GM21619 (cell line): ENCODE measurements at regions not wholly inside any gene's neighbourhood (a gene's known extent, or its start where the extent isn't known, plus 50 kb on each side); places are given as distances from the start of the nearest gene placed in this dataset.
"Not testable (repeated sequence)": the region's sequence is repeated elsewhere in the genome, so short reads cannot be mapped to it uniquely, and the experiment has no call there.

ENCODE experiments used
- ATAC-seq: cut with Tn5 transposase; IDR thresholded peaks from one replicate; pipeline ENCODE4 v1.9.1; 2021; ENCODE audit not compliant: unreplicated experiment

- ATAC-seq: no peak
Observed at GRCh38 chr10:53223851-53224250, 451.3 kb upstream of the MBL2 start.

DNA sequence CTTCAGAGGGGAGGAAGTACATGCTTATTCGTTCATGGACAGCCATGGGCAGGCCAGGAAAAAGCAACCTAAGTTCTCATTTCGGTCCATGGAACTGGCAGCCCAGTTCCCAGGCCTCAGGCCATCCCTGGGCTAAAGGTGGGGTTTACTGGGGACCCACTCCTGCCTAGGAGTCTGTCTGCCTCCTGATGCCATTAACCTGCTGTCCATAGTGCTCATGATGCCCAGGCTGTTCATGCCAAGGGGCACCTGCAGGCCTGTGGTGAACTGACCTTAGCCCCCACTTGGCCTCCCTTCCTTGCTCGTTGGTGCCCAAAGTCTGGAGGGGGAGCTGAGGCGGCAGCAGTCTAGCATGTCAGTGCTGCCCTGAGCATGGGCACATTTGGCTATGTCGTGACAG, 450.2 kb upstream of the MBL2 start:
- ATAC-seq: no peak

- no peak for ATAC-seq
Observed at GRCh38 chr10:53209944-53210611, 437.5 kb upstream of the MBL2 start.

- no peak for ATAC-seq
Observed at GRCh38 chr10:53183733-53184132, 411.1 kb upstream of the MBL2 start.

GRCh38 chr10:53177468-53177867, 404.9 kb upstream of the MBL2 start:
- no peak for ATAC-seq

DNA sequence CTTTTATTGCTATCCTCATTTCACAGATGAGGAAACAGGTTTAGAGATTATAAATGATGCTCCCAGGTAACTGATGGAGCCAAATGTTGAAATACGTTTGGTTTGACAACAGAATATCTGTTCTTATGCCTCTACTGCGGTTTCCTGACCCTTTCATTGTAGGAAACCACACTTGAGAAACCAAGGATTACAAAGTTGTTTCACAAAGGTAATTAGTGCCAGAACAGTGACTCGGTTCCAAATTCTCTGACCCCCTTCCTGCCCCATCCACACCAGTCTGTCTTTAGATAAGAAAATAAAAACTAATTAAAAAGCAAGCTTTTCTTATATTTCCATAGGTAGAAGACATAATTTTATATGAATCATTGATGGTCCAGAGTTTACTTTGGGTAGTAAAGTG, 393.7 kb upstream of the MBL2 start:
- ATAC-seq: no peak

GRCh38 chr10:53162856-53163255, 390.3 kb upstream of the MBL2 start:
- ATAC-seq: no peak

DNA sequence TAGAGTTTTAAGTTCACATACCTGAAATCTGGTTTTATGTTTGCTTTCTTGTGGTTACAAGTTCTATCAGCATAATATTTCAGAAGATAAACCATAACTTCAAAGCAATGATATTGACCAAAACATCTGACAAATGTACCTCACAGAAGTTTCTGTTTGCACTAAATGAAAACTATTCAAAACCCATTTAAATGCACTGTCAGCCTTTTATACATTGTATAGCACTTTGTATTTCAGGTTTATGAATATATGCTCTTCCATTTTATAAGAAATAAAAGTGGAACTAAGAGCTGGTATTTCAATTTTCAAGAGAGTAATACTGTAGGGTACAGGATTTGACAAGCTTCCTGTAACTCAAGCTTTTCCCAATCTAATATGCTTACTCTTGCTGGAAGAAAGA, 388.6 kb upstream of the MBL2 start:
- ATAC-seq: no peak

DNA sequence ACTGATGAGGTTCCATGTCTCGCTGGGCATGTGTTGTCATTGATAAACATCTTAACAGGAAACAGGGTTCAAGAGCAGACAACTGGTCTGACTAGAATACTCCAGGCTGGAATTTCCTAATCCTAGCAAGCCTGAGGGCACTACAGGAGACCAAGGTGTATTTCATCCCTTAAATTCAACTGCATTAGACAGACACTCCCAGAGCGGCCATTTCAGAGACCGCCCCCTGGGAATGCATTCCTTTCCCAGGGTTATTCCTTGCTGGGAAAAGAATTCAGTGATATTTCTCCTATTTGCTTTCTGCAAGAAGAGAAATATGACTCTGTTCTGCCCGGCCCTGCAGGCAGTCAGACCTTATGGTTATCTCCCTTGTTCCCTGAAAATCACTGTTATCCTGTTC, 383.1 kb upstream of the MBL2 start:
- ATAC-seq: not testable (repeated sequence)

GRCh38 chr10:53153831-53154230, 381.2 kb upstream of the MBL2 start:
- ATAC-seq: no peak

- ATAC-seq: no peak
Observed at GRCh38 chr10:53140506-53140905, 367.9 kb upstream of the MBL2 start.

DNA sequence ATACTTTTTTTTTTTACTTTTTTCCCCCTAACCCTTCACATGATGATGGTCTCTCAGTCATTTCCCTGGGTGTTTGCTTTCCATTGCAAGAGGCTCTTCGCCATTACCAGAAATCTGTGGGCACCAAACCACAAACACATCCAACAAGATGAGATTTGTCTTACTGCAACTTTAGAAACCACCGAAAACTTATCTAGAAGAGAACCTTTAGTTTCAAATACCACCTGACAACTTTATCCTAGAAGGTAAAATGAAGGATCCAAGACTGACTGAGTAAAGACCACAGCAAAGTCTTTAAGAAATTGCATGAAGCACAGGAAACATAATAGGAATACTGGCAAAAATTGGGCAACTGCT, 363.3 kb upstream of the MBL2 start:
- no peak for ATAC-seq

DNA sequence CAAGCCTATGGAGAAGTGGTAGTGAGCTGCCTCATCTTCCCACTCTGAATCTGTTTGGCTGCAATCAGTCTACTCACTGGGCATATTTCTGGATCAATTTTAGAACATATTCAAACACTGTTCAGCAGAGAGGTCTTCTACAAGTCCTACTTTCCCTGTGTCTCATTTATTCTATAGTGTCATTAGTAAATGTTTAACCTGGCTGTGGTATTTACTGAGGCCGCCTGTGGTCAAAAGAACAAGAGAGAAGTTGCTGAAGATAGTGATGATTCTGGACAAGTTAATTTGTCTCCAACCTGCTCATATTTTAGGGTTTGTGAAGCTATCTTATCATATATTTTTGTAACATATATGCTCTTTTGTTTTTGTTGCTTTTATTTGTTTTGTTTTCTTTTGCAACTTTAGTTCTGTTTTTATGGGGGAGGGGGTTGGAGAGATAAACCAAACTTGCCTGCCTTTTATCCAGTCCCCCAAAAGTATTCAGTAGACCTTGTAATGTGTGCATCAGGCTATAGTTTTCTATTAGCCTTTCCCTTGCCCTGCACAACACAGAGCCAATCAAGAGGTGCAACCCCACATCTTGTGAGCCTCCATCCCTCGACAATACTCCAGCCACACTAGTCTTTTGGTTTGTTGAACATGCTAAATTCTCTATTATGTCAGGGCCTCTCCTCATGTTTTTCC, 362.8 kb upstream of the MBL2 start:
- peak; percentile 58 for ATAC-seq

DNA sequence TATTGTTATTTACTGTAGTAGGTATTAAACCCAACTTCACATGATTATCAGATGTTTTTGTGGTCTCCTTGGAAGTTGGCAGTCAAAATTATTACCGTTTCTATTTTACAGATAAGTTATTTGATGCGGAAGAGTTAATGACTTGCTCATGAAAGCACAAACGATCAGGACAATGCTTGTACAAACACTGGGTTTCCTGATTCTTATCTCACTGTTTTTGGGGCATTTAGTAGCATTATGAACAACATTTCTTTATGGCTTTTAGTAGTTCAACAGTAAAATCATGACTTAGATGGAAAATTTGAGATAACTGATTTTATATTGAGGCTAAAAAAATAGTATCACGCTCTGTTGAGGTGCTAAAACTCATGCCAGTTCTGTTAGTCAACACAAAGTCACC, 361.5 kb upstream of the MBL2 start:
- ATAC-seq: no peak

DNA sequence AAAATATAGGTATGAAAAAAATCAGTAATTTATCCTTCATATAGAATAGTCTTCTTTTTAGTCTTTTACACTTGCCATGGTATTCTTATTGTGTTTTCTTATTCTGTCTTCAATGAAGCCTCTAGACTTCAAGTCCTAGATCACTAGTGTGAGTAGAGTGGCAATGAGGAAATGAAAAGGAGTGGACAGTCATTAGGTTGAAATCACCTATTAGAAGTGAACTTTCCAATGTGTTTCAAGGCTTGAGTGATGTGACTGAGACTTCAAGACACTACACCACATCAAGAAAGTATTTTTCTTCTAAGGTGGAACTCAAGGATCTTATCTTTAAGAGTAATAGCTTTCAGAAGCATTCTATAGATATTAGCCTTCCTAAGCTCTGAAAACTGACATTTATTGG, 357.8 kb upstream of the MBL2 start:
- no peak for ATAC-seq

- ATAC-seq: no peak
Observed at GRCh38 chr10:53127686-53128085, 355.1 kb upstream of the MBL2 start.

GRCh38 chr10:53123311-53123710, 350.7 kb upstream of the MBL2 start:
- no peak for ATAC-seq

DNA sequence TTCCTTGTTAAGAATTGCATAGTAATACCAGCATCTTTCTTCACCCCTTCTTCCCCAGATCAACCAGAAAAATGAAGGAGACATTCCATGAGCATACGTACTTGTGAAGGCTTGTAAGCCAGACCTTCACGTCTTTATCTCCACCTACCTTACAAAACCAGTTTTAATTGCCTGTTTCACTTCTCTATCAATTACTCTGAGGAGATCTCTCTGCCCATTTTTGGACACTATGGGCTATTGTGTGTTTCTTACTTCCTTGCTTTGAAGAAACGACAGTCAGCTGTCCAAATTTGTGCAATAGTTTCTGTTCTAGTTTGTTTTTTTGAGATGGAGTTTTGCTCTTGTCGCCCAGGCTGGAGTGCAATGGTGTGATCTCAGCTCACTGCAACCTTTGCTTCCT, 349.7 kb upstream of the MBL2 start:
- ATAC-seq: no peak

- ATAC-seq: no peak
Observed at GRCh38 chr10:53115660-53116059, 343.1 kb upstream of the MBL2 start.

GRCh38 chr10:53111529-53111928, 338.9 kb upstream of the MBL2 start:
- no peak for ATAC-seq

- no peak for ATAC-seq
Observed at GRCh38 chr10:53109320-53109719, 336.7 kb upstream of the MBL2 start.

DNA sequence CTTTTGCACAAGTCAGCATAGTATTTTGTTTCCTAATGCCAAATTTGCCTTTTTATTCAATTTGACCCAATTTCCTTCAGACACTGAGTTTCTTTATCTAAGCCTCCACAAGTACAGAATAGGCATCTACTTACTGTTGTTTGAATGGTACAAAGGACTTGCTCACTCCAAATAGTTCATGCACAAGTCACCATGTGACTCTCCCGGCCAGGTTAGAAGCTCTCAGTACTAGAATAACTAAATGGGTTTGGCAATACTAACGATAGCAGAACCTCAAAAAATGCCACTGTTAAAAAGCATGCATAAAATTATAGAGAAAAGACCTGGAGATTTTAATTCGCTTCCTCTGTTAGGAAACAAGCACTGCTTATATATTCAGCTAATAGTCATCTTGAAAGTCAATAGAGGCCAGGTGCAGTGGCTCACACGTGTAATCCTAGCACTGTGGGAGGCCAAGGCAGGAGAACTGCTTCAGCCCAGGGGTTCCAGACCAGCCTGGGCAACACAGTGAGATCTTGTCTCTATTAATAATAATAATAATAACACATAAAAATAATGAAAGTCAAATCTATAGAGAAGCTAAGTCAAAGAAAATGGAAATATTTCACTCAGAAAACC, 335.8 kb upstream of the MBL2 start:
- ATAC-seq: no peak

DNA sequence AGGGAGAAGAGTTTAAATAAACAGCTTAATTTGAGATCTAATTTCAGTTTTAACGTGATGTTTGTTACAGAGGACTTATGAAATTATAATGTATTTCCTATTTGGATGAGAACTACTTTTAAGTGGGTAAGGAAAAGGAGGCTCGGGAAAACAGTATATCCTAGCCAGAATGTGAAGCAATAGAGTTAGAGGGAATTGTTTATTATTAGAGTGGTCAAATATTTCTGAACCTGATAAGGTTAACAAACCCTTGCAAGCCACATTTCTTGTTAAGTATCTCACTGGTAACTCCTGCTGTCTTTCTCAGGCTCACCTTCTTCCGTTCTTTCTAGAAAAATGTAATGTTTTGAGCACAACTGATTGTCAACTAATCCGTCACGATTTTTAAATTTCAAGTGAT, 335.1 kb upstream of the MBL2 start:
- no peak for ATAC-seq
